Smooth muscle cell (in vitro differentiated cells): ENCODE measurements at regions not wholly inside any gene's neighbourhood (a gene's known extent, or its start where the extent isn't known, plus 50 kb on each side); places are given as distances from the start of the nearest gene placed in this dataset.

ENCODE experiments used
- DNase-seq: peaks from one replicate; lab custom pipeline; 2025; ENCODE audit not compliant: unreplicated experiment; lab: John Stamatoyannopoulos, UW
- H2AFZ ChIP-seq: fragments of 200-600 bp; sonication (generic); 2 replicates; pipeline ENCODE4 v1.6.0; 2016; ENCODE audit warnings: antibody characterized with exemption, low read depth, mild to moderate bottlenecking
- H3F3A ChIP-seq: fragments of 200-600 bp; sonication (generic); 2 replicates; pipeline ENCODE4 v1.6.0; 2017; ENCODE audit warnings: antibody characterized with exemption, low read depth
- H3K27ac ChIP-seq: fragments of 200-600 bp; sonication (generic); 2 replicates; pipeline ENCODE4 v1.5.1; 2016; ENCODE audit warnings: low read depth, mild to moderate bottlenecking
- H3K27me3 ChIP-seq: fragments of 200-600 bp; sonication (generic); 2 replicates; pipeline ENCODE4 v1.6.1; 2016; ENCODE audit warnings: low read depth, mild to moderate bottlenecking
- H3K36me3 ChIP-seq: fragments of 200-600 bp; sonication (generic); 2 replicates; pipeline ENCODE4 v1.5.1; 2016; ENCODE audit warnings: low read depth
- H3K4me1 ChIP-seq: fragments of 200-600 bp; sonication (generic); 2 replicates; pipeline ENCODE4 v1.5.1; 2016; ENCODE audit warnings: low read depth
- H3K4me2 ChIP-seq: fragments of 200-600 bp; sonication (generic); 2 replicates; pipeline ENCODE4 v1.6.0; 2016; ENCODE audit warnings: mild to moderate bottlenecking
- H3K4me3 ChIP-seq: fragments of 200-600 bp; sonication (generic); 2 replicates; pipeline ENCODE4 v1.5.1; 2016; ENCODE audit warnings: mild to moderate bottlenecking
- H3K79me2 ChIP-seq: fragments of 200-600 bp; sonication (generic); 2 replicates; pipeline ENCODE4 v1.6.0; 2016; ENCODE audit warnings: low read depth, mild to moderate bottlenecking
- H3K9ac ChIP-seq: fragments of 200-600 bp; sonication (generic); 2 replicates; pipeline ENCODE4 v1.6.0; 2016; ENCODE audit warnings: low read depth
- H3K9me3 ChIP-seq: fragments of 200-600 bp; sonication (generic); replicated peaks from 2 replicates; pipeline ENCODE4 v1.5.1; 2016; ENCODE audit warnings: low read depth
- H4K20me1 ChIP-seq: fragments of 200-600 bp; sonication (generic); 2 replicates; pipeline ENCODE4 v1.6.0; 2016; ENCODE audit warnings: low read depth
- WGBS: methylation state at CpG from one replicate; pipeline ENCODE4 v1.1.7; 2016; ENCODE audit warnings: low lambda C conversion rate; 5-methylcytosine and 5-hydroxymethylcytosine counted together
- TF ChIP-seq, protein P1 (sequence below): fragments of 200-600 bp; sonication (generic); IDR thresholded peaks from 2 replicates; pipeline ENCODE4 v1.5.1; 2017; ENCODE audit warnings: borderline replicate concordance, mild to moderate bottlenecking, antibody characterized with exemption; ENCODE audit not compliant: insufficient read depth, poor library complexity, severe bottlenecking

DNA sequence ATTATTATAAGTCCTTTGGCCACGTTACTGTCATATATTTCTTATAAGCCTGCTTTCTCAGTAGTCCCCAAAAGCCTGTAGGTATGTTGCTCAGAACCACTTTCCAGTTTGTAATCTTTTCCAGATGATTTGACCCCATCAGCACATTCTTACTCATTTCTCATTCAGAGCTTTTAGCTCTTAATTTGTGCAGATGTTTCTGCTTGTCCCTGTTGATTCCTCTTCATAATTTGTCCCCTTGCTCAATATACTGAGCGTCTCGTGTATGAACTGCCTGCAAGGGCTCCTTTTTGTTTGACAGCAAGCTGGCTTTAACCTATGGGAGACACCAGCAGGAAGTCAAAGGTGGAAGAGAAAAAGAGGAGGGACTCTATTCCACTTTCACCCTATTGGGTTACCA is 733.8 kb upstream of the GJE1 start:
- Histone ChIP-seq H3K9me3 (no peaks in the 10 kb centered on the region), H3K79me2 (no peaks in the 10 kb centered on the region), H4K20me1 (no peaks in the 10 kb centered on the region), H3K4me3 (no peak overlapping the region), H3K4me2 (no peak overlapping the region), H3K27ac (no peak overlapping the region), H3K4me1 (no peaks in the 10 kb centered on the region), H3F3A (no peaks in the 10 kb centered on the region), H3K9ac (no peak overlapping the region), H2AFZ (peak overlapping the region; percentile 19), H3K36me3 (no peaks in the 10 kb centered on the region), H3K27me3 (no peaks in the 10 kb centered on the region)
- TF ChIP-seq, protein P1, sequence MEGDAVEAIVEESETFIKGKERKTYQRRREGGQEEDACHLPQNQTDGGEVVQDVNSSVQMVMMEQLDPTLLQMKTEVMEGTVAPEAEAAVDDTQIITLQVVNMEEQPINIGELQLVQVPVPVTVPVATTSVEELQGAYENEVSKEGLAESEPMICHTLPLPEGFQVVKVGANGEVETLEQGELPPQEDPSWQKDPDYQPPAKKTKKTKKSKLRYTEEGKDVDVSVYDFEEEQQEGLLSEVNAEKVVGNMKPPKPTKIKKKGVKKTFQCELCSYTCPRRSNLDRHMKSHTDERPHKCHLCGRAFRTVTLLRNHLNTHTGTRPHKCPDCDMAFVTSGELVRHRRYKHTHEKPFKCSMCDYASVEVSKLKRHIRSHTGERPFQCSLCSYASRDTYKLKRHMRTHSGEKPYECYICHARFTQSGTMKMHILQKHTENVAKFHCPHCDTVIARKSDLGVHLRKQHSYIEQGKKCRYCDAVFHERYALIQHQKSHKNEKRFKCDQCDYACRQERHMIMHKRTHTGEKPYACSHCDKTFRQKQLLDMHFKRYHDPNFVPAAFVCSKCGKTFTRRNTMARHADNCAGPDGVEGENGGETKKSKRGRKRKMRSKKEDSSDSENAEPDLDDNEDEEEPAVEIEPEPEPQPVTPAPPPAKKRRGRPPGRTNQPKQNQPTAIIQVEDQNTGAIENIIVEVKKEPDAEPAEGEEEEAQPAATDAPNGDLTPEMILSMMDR = no peak
- WGBS = 74% methylated on average over 3 of the region's 3 CpGs
- no peak for DNase-seq

DNA sequence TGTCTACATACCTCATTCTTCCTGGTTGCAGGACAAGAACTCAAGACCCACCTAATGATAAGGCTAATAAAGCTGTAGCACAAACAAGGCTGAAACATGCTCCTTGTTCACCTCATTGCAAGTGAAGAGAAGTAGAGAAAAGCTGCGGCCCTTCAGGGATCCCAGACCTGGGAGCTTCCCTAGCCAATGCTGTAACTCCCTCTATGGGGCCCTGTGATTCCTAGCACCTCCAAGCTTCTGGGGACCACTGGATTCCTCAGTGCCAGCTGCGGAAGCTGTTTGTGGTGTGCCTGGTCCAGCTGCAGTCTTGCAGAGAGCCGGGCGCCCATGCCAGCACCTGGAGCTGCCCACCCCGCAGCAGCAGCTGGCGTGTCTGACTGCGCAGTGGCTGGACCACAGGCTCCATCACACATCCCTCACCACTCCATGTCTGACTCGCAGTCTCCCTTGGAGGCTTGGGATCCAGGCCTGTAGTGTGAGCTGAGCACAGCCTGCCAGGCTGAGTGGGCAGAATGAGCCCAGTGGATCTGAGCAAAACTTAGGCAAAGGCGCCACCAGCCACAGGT is 737.2 kb upstream of the GJE1 start:
- Histone ChIP-seq H2AFZ (no peak overlapping the region), H3K27ac (no peak overlapping the region), H3K27me3 (no peaks in the 10 kb centered on the region), H3K4me2 (no peak overlapping the region), H3K36me3 (no peaks in the 10 kb centered on the region), H3K9me3 (no peaks in the 10 kb centered on the region), H3K4me3 (no peak overlapping the region), H3K79me2 (no peaks in the 10 kb centered on the region), H3K9ac (no peak overlapping the region), H4K20me1 (no peaks in the 10 kb centered on the region), H3F3A (no peaks in the 10 kb centered on the region), H3K4me1 (no peaks in the 10 kb centered on the region)
- WGBS = 92% methylated on average over 9 of the region's 9 CpGs
- TF ChIP-seq, protein P1 = no peak
- no peak for DNase-seq

DNA sequence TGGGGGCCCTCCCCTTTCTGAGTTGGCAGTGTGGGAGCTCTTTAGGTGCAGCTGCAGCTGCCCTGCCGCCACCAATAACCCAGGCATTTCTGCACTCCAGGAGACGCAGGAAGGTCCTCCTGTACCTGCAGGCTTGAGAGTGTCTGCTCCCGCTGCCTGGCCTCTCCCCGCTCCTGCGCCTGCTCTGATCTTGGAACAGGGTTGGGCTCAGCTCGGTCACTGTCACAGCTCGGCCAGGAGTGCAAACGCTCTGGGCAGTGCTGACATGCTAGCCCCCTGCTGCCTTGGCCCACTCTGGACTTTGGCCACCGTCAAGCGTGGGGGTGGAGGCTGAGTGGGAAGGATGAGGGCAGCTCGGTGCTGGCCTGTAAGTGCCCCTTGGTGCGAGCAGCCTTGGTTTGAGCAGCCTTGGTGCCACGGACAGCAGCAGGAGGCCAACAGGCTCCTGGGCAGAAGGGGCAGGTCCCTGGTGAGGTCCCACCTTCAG is 738.1 kb upstream of the GJE1 start:
- no peak overlapping the region for H3K9ac ChIP-seq
- H3K4me3 ChIP-seq = no peak overlapping the region
- H2AFZ ChIP-seq = no peak overlapping the region
- H3F3A ChIP-seq = no peaks in the 10 kb centered on the region
- no peak overlapping the region for H3K4me2 ChIP-seq
- no peaks in the 10 kb centered on the region for H3K36me3 ChIP-seq
- TF ChIP-seq, protein P1 = no peak
- no peak overlapping the region for H3K27ac ChIP-seq
- no peaks in the 10 kb centered on the region for H3K4me1 ChIP-seq
- H3K9me3 ChIP-seq = no peaks in the 10 kb centered on the region
- no peaks in the 10 kb centered on the region for H3K27me3 ChIP-seq
- H4K20me1 ChIP-seq = no peaks in the 10 kb centered on the region
- 98% methylated on average over 13 of the region's 13 CpGs for WGBS
- H3K79me2 ChIP-seq = no peaks in the 10 kb centered on the region
- DNase-seq = no peak

DNA sequence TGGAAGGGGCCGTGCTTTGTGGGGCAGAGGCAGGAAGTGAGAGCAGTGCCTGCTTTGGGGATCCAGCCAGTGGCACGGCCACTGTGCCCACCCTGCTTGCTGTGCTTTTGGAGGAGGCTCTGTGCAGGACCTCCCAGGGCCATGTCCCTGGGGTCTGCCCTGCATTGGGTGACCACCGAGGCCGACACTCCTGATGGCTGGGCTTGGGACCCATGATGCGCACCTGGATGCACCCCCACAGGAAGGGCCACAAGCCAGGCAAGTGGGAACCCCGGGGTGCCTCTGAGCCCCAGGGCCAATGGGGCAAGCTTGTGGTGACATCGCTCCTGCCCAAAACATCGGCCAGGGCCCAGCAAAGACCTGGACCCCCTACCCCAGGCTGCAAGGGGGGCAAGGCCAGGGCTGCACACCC is 738.6 kb upstream of the GJE1 start:
- no peak overlapping the region for H3K4me2 ChIP-seq
- no peak overlapping the region for H3K4me3 ChIP-seq
- H3K9ac ChIP-seq = no peak overlapping the region
- no peaks in the 10 kb centered on the region for H3K36me3 ChIP-seq
- no peak for DNase-seq
- no peaks in the 10 kb centered on the region for H4K20me1 ChIP-seq
- no peaks in the 10 kb centered on the region for H3K27me3 ChIP-seq
- H3K27ac ChIP-seq = no peak overlapping the region
- no peaks in the 10 kb centered on the region for H3K4me1 ChIP-seq
- H3K79me2 ChIP-seq = no peaks in the 10 kb centered on the region
- no peak overlapping the region for H2AFZ ChIP-seq
- TF ChIP-seq, protein P1 = no peak
- 93% methylated on average over 8 of the region's 8 CpGs for WGBS
- H3F3A ChIP-seq = no peaks in the 10 kb centered on the region
- no peaks in the 10 kb centered on the region for H3K9me3 ChIP-seq
